Astrocyte of the spinal cord (primary cell): ENCODE measurements at regions not wholly inside any gene's neighbourhood (a gene's known extent, or its start where the extent isn't known, plus 50 kb on each side); places are given as distances from the start of the nearest gene placed in this dataset.

Source experiments
- DNase-seq: peaks from one replicate; pipeline ENCODE4 v3.0.0; 2011; ENCODE audit warnings: low read depth, low spot score
- H3K4me3 ChIP-seq: 2 replicates; pipeline ENCODE4 v1.5.1; 2011; ENCODE audit warnings: low read depth, mild to moderate bottlenecking, low read length, moderate library complexity
- in situ Hi-C: cut with HindIII; loops from 2 replicates; pipeline ENCODE4 v1.10.0; 2017; ENCODE audit warnings: low sequenced_read_pairs
- TF ChIP-seq, protein P1 (sequence below): IDR thresholded peaks from 2 replicates; pipeline ENCODE4 v1.5.1; 2012; ENCODE audit warnings: low read depth, mild to moderate bottlenecking, low read length, inconsistent platforms

DNA sequence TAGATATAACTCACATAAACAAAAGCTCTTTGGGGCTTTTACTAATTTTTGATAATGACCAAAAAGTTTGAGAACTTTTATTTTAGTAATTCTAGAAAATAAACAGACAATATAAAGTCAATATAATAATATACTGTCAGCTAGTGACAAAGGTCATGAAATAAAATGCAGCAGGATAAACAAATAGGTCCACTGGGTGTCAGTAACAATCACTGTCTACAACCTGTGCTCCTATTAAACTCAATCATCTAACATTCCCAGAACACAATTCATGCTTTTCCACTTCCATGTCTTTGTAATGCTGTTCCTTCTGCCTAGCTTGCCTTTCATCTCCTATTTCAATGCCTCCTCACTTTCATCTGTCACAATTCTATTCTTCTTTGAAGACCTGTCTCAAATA, 186.1 kb downstream of the GIPC2 start:
- in situ Hi-C loops: no loop called here
- TF ChIP-seq, protein P1, sequence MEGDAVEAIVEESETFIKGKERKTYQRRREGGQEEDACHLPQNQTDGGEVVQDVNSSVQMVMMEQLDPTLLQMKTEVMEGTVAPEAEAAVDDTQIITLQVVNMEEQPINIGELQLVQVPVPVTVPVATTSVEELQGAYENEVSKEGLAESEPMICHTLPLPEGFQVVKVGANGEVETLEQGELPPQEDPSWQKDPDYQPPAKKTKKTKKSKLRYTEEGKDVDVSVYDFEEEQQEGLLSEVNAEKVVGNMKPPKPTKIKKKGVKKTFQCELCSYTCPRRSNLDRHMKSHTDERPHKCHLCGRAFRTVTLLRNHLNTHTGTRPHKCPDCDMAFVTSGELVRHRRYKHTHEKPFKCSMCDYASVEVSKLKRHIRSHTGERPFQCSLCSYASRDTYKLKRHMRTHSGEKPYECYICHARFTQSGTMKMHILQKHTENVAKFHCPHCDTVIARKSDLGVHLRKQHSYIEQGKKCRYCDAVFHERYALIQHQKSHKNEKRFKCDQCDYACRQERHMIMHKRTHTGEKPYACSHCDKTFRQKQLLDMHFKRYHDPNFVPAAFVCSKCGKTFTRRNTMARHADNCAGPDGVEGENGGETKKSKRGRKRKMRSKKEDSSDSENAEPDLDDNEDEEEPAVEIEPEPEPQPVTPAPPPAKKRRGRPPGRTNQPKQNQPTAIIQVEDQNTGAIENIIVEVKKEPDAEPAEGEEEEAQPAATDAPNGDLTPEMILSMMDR: no peak
- DNase-seq: no peak
- H3K4me3 ChIP-seq: no peak overlapping the region

DNA sequence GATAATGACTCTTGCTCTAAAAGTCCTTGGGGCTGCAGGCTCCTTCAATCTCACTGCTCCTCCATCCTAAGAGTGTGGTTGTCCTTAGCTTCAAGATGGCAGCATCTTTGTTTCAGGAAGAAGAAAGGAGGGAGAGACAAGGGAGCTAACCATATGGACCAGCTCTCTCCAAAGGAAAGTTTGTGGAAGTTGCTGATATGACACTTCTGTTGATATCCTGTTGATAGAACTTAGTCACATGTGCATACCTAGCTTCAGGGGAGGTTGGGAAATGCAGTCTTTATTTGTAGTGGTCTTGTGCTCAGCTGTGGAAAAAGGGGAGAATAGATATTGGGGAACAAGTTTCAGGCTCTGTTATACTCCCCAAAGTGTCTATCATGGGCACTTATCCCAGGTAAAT, 186.9 kb downstream of the GIPC2 start:
- TF ChIP-seq, protein P1: no peak
- in situ Hi-C loops: no loop called here
- no peak for DNase-seq
- H3K4me3 ChIP-seq: no peak overlapping the region

DNA sequence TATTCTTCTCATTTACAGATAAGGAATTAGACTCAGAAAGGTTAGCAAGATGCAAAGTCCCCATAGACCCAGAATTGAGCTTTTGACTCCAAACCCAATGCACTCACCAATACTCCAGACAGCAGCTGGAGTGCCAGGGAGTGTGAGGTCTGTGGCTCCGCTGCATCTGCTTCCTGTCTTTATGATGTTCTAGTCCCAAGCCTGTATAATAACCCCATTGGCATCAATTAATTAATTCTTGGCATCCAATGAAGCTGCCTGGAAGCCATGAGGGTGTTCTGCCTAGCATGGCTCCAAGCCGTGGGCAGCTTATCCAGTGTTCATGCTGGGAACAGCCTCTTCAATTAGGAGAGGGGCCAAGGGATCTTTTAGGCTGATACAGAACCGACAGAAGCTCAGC, 188.7 kb downstream of the GIPC2 start:
- TF ChIP-seq, protein P1: no peak
- no peak for DNase-seq
- no peak overlapping the region for H3K4me3 ChIP-seq
- in situ Hi-C loops: no loop called here

DNA sequence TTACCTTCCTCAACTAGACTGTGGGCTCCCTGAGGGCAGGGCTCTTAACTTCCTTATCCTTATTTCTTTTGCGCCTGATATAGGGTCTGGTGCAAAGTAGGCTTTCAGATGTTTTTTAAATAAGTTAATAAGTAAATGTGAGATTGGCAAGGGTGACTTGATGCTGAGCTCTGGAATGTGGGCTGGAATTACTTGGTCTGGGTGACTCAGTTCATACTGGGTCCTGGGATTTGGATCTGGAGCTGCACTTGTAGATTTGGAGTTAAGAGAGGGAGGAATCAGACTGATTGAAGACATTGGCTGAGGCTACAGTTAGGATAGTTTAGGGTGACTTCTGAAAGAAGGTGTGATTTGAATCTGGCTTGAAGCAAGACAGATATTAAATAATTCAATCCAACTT, 190.9 kb downstream of the GIPC2 start:
- in situ Hi-C loops: no loop called here
- no peak overlapping the region for H3K4me3 ChIP-seq
- TF ChIP-seq, protein P1: no peak
- no peak for DNase-seq

DNA sequence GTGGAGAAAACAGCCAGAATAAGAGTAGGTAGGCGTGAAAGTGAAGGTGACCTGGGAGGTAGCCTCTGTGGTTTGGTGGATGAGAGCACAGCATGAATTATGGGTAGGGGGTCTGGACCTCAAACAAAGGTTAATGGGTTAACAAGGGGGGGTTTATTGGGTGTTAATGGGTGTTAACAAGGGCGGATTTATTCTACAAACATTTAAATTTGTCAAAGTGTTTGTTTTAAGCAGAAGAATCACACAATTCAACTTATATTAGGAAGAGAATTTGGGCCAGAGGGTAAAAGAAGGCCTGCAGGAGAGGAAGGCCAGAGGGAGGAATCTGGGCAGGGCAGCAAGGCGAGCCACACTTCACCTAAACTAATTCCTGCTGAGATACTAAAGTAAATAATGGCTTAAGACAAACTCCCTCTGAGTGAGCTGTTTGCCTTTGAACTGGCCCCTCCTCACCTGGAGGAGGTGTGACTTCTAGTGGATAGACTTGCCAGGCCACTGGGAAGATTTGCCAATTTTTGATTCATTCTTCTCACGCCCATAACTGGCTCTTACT, 191.7 kb downstream of the GIPC2 start:
- DNase-seq: no peak
- in situ Hi-C loops: no loop called here
- TF ChIP-seq, protein P1: no peak
- no peak overlapping the region for H3K4me3 ChIP-seq

DNA sequence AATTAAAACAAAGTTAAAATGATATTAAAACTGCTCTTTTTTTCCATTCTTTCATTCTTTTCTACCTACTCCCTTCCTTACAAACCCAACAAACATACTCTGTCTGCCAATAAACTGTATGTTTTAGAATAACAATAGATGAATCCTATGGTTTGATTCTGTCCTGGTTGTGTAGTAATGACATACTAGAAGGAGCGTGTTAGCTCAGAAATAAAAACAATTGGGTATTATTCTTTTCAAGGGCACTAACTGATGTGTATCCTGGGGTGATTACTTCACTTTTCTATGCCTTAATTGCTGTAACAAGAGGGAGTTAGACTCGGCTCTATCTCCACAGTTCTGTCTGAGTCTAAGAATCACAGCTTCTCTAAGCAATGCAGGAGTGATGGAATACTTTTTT, 194.4 kb downstream of the GIPC2 start:
- H3K4me3 ChIP-seq: no peak overlapping the region
- in situ Hi-C loops: no loop called here
- TF ChIP-seq, protein P1: no peak
- DNase-seq: no peak

DNA sequence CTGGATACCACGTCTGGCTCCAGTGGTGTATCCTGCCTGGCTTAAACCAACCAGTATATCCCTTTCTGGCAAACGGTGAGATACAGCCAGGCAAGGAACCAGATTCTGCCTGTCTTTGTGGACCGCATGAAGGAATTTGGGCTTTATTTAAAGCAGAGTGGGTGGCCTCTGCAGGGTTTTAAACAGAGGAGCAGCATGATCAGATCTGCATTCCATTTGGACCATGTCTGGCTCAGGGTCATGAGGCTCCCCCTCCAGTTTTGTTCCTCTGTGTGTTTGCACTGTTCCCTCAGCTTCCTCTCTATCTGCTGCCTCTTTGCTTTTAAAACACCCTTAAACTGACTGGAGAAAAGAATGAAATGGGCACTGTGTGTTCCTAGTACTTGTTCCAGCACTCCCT, 195.0 kb downstream of the GIPC2 start:
- TF ChIP-seq, protein P1: no peak
- in situ Hi-C loops: no loop called here
- H3K4me3 ChIP-seq: no peak overlapping the region
- no peak for DNase-seq
